OCI-LY3 (cell line): ENCODE measurements at regions not wholly inside any gene's neighbourhood (a gene's known extent, or its start where the extent isn't known, plus 50 kb on each side); places are given as distances from the start of the nearest gene placed in this dataset.

Source experiments
- H2AFZ ChIP-seq: fragments of 200-600, 300-600 bp; shearing (Covaris generic); 2 replicates; pipeline ENCODE4 v1.6.0; 2014; ENCODE audit warnings: antibody characterized with exemption, low read depth, low read length
- H3K27ac ChIP-seq: fragments of 200-600, 300-600 bp; sonication (generic); 2 replicates; pipeline ENCODE4 v1.5.1; 2014; ENCODE audit warnings: mild to moderate bottlenecking, low read length, moderate library complexity, mixed read lengths
- H3K27me3 ChIP-seq: fragments of 200-600, 300-600 bp; sonication (generic); 2 replicates; pipeline ENCODE4 v1.6.1; 2014; ENCODE audit warnings: low read depth, low read length, mixed read lengths
- H3K36me3 ChIP-seq: fragments of 200-600, 300-600 bp; sonication (generic); replicated peaks from 2 replicates; pipeline ENCODE3; 2014; ENCODE audit warnings: low read depth, low read length, mixed read lengths
- H3K4me1 ChIP-seq: fragments of 300-600, 200-600 bp; sonication (generic); 2 replicates; pipeline ENCODE4 v1.6.1; 2014; ENCODE audit warnings: low read length, mixed read lengths
- H3K4me2 ChIP-seq: fragments of 200-600, 300-600 bp; sonication (generic); 2 replicates; pipeline ENCODE4 v1.6.1; 2014; ENCODE audit warnings: low read length, mixed read lengths
- H3K4me3 ChIP-seq: fragments of 300-600, 200-600 bp; sonication (generic); 2 replicates; pipeline ENCODE4 v1.5.1; 2014; ENCODE audit warnings: antibody characterized with exemption, mild to moderate bottlenecking, low read length, moderate library complexity
- H3K79me2 ChIP-seq: fragments of 300-600, 200-600 bp; shearing (Covaris generic); 2 replicates; pipeline ENCODE4 v1.6.1; 2014; ENCODE audit warnings: mild to moderate bottlenecking, low read length, mixed read lengths
- H3K9ac ChIP-seq: fragments of 300-600, 200-600 bp; shearing (Covaris generic); 2 replicates; pipeline ENCODE4 v1.6.0; 2014; ENCODE audit warnings: mild to moderate bottlenecking, low read length, moderate library complexity
- H3K9me3 ChIP-seq: fragments of 200-600, 300-600 bp; shearing (Covaris generic); 2 replicates; pipeline ENCODE4 v1.6.1; 2014; ENCODE audit warnings: low read length, mixed read lengths; ENCODE audit not compliant: insufficient read depth
- H4K20me1 ChIP-seq: fragments of 200-600, 300-600 bp; sonication (generic); 2 replicates; pipeline ENCODE4 v1.6.1; 2016; ENCODE audit warnings: low read length, mixed read lengths; ENCODE audit not compliant: insufficient read depth
- EZH2phosphoT487 ChIP-seq: fragments of 200-600 bp; shearing (Covaris generic); IDR thresholded peaks from 2 replicates; pipeline ENCODE4 v1.6.1; 2018; ENCODE audit warnings: antibody characterized with exemption, mixed run types, low read depth
- TF ChIP-seq, protein P1 (sequence below): fragments of 200-600, 300-600 bp; sonication (generic); IDR thresholded peaks from 2 replicates; pipeline ENCODE4 v1.5.1; 2014; ENCODE audit warnings: antibody characterized with exemption, low read length, low read depth

GRCh38 chr5:123945548-123945947, 433.6 kb downstream of the CSNK1G3 start:
- no peaks in the 10 kb centered on the region for H3K9me3 ChIP-seq
- H2AFZ ChIP-seq, result no peak overlapping the region
- no peak overlapping the region for H3K4me3 ChIP-seq
- no peaks in the 10 kb centered on the region for H4K20me1 ChIP-seq
- H3K36me3 ChIP-seq, result no peaks in the 10 kb centered on the region
- H3K27me3 ChIP-seq, result no peaks in the 10 kb centered on the region
- H3K27ac ChIP-seq, result no peak overlapping the region
- no peaks in the 10 kb centered on the region for H3K79me2 ChIP-seq
- no peak overlapping the region for H3K9ac ChIP-seq
- H3K4me2 ChIP-seq, result no peak overlapping the region
- H3K4me1 ChIP-seq, result no peaks in the 10 kb centered on the region
- TF ChIP-seq, protein P1, sequence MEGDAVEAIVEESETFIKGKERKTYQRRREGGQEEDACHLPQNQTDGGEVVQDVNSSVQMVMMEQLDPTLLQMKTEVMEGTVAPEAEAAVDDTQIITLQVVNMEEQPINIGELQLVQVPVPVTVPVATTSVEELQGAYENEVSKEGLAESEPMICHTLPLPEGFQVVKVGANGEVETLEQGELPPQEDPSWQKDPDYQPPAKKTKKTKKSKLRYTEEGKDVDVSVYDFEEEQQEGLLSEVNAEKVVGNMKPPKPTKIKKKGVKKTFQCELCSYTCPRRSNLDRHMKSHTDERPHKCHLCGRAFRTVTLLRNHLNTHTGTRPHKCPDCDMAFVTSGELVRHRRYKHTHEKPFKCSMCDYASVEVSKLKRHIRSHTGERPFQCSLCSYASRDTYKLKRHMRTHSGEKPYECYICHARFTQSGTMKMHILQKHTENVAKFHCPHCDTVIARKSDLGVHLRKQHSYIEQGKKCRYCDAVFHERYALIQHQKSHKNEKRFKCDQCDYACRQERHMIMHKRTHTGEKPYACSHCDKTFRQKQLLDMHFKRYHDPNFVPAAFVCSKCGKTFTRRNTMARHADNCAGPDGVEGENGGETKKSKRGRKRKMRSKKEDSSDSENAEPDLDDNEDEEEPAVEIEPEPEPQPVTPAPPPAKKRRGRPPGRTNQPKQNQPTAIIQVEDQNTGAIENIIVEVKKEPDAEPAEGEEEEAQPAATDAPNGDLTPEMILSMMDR, result no peak
- TF ChIP-seq EZH2phosphoT487, result no peak

GRCh38 chr5:123943151-123943550, 431.2 kb downstream of the CSNK1G3 start:
- TF ChIP-seq, protein P1, result no peak
- no peak for TF ChIP-seq EZH2phosphoT487

DNA sequence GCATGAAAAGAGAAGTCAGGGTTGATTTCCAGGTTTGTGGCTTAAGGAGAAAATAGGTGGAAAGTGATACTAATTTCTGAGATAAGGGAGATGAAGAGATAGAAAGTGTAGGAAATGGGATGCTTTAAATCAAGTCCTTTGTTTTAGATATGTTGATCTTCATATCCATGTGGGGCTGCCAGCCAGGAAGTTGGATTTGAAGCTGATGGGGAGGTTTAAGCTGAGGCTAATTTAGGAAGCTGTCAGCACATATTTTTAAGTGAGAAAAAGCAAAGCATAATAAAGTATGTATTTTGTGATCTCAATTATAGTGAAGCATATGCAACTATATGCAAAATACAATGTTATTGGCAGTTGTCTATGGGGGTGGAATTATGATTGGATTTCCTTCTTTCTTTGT, 428.4 kb downstream of the CSNK1G3 start:
- Histone ChIP-seq H3K27me3 (no peaks in the 10 kb centered on the region), H3K36me3 (no peaks in the 10 kb centered on the region), H3K79me2 (no peaks in the 10 kb centered on the region), H3K27ac (no peak overlapping the region), H3K9me3 (no peaks in the 10 kb centered on the region), H2AFZ (no peak overlapping the region), H4K20me1 (no peaks in the 10 kb centered on the region), H3K4me3 (no peak overlapping the region), H3K4me1 (peaks cover 17% of the 10 kb centered on the region), H3K9ac (no peak overlapping the region), H3K4me2 (no peak overlapping the region)
- TF ChIP-seq, protein P1, result no peak
- no peak for TF ChIP-seq EZH2phosphoT487

More at GRCh38 chr5:123943151-123943550, 431.2 kb downstream of the CSNK1G3 start:
- H3K36me3 ChIP-seq, result no peaks in the 10 kb centered on the region
- H3K4me2 ChIP-seq, result no peak overlapping the region
- no peaks in the 10 kb centered on the region for H3K79me2 ChIP-seq
- H3K27ac ChIP-seq, result no peak overlapping the region
- no peaks in the 10 kb centered on the region for H3K9me3 ChIP-seq
- no peak overlapping the region for H2AFZ ChIP-seq
- no peak overlapping the region for H3K4me3 ChIP-seq
- H3K27me3 ChIP-seq, result no peaks in the 10 kb centered on the region
- no peak overlapping the region for H3K9ac ChIP-seq
- no peaks in the 10 kb centered on the region for H4K20me1 ChIP-seq
- no peaks in the 10 kb centered on the region for H3K4me1 ChIP-seq

DNA sequence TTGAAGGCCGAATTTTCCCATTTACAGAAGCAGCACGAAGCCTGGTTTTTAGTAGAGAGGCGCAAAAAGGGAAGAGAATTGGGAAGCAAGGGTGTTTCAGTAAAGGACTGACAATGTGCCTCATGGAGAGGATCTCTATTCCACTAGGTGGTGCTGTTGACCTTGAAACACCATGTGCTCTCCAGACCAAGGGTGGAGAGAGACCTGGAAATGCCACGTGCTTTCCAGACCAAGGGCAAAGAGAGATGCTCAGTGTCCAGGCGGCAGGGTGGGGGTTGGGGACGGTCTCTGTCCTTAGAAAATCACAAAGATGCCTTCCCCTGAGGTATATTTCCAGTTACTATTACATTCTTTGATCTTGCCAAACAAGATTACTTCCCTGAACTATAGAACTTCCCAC, 425.3 kb downstream of the CSNK1G3 start:
- Histone ChIP-seq H2AFZ (peak overlapping the region; percentile 57; the same call in 1 of the 2 replicates), H3K36me3 (no peaks in the 10 kb centered on the region), H3K27me3 (no peaks in the 10 kb centered on the region), H3K27ac (peak overlapping the region; percentile 27; the same call in 1 of the 2 replicates), H3K9ac (peak overlapping the region; percentile 29; the same call in 1 of the 2 replicates), H3K4me1 (peaks cover 17% of the 10 kb centered on the region), H3K9me3 (no peaks in the 10 kb centered on the region), H3K4me3 (no peak overlapping the region), H3K4me2 (peak overlapping the region; percentile 55), H4K20me1 (no peaks in the 10 kb centered on the region), H3K79me2 (no peaks in the 10 kb centered on the region)
- TF ChIP-seq, protein P1, result peak; percentile 68
- TF ChIP-seq EZH2phosphoT487, result no peak
